Progenitor cell of endocrine pancreas (in vitro differentiated cells): ENCODE measurements at regions not wholly inside any gene's neighbourhood (a gene's known extent, or its start where the extent isn't known, plus 50 kb on each side); places are given as distances from the start of the nearest gene placed in this dataset.
"Not testable (repeated sequence)": the region's sequence is repeated elsewhere in the genome, so short reads cannot be mapped to it uniquely, and the experiment has no call there.

Experiments used
- DNase-seq: peaks from one replicate; pipeline ENCODE4 v3.0.0; 2021; ENCODE audit warnings: low spot score; ENCODE audit not compliant: unreplicated experiment
- H3K27ac Mint-ChIP-seq: 2 replicates; pipeline ENCODE4 v1.8.0; 2021; ENCODE audit warnings: mild to moderate bottlenecking, moderate library complexity, mixed read lengths
- H3K27me3 Mint-ChIP-seq: 2 replicates; pipeline ENCODE4 v1.8.0; 2021; ENCODE audit warnings: mixed read lengths
- H3K36me3 Mint-ChIP-seq: 2 replicates; pipeline ENCODE4 v1.8.0; 2022; ENCODE audit warnings: mixed read lengths; ENCODE audit not compliant: insufficient read depth
- H3K4me1 Mint-ChIP-seq: 2 replicates; pipeline ENCODE4 v1.8.0; 2021; ENCODE audit warnings: low read depth, mixed read lengths
- H3K4me3 Mint-ChIP-seq: 2 replicates; pipeline ENCODE4 v1.8.0; 2021; ENCODE audit warnings: low read depth, mild to moderate bottlenecking, moderate library complexity, mixed read lengths
- H3K9me3 Mint-ChIP-seq: 2 replicates; pipeline ENCODE4 v1.8.0; 2021; ENCODE audit warnings: low read depth, mixed read lengths
- CTCF ChIP-seq: fragments of 200-600 bp; sonication (generic); IDR thresholded peaks from one replicate; pipeline ENCODE4 v1.5.0; 2021; ENCODE audit warnings: antibody characterized with exemption, mild to moderate bottlenecking; ENCODE audit not compliant: unreplicated experiment

GRCh38 chr14:22200977-22201605 lies 387.9 kb downstream of the DAD1 start:
- DNase-seq = no peak
- Mint-ChIP-seq H3K9me3 (peaks cover 16% of the 10 kb centered on the region), H3K36me3 (peaks cover 2% of the 10 kb centered on the region), H3K27me3 (peaks cover 2% of the 10 kb centered on the region), H3K4me1 (no peaks in the 10 kb centered on the region), H3K4me3 (no peak overlapping the region), H3K27ac (no peak overlapping the region)
- TF ChIP-seq CTCF = peak; percentile 78

GRCh38 chr14:22200131-22200530 lies 388.9 kb downstream of the DAD1 start:
- H3K4me1 Mint-ChIP-seq, H3K4me3 Mint-ChIP-seq, H3K27me3 Mint-ChIP-seq, H3K36me3 Mint-ChIP-seq, DNase-seq, H3K27ac Mint-ChIP-seq: not testable (repeated sequence)
- peaks cover 16% of the 10 kb centered on the region for H3K9me3 Mint-ChIP-seq

GRCh38 chr14:22194664-22195063 lies 394.4 kb downstream of the DAD1 start:
- H3K36me3 Mint-ChIP-seq = peaks cover 2% of the 10 kb centered on the region
- no peak overlapping the region for H3K27ac Mint-ChIP-seq
- H3K4me1 Mint-ChIP-seq = no peaks in the 10 kb centered on the region
- TF ChIP-seq CTCF = no peak
- H3K27me3 Mint-ChIP-seq = no peaks in the 10 kb centered on the region
- peaks cover 17% of the 10 kb centered on the region for H3K9me3 Mint-ChIP-seq
- no peak for DNase-seq
- H3K4me3 Mint-ChIP-seq = no peak overlapping the region

GRCh38 chr14:22190411-22191191 lies 398.4 kb downstream of the DAD1 start:
- no peak overlapping the region for H3K4me3 Mint-ChIP-seq
- peaks cover 3% of the 10 kb centered on the region for H3K9me3 Mint-ChIP-seq
- no peak for TF ChIP-seq CTCF
- H3K27ac Mint-ChIP-seq = no peak overlapping the region
- no peak for DNase-seq
- no peaks in the 10 kb centered on the region for H3K36me3 Mint-ChIP-seq
- H3K4me1 Mint-ChIP-seq = no peaks in the 10 kb centered on the region
- H3K27me3 Mint-ChIP-seq = no peaks in the 10 kb centered on the region

GRCh38 chr14:22189881-22190280 lies 399.1 kb downstream of the DAD1 start:
- H3K4me1 Mint-ChIP-seq = no peaks in the 10 kb centered on the region
- H3K27me3 Mint-ChIP-seq = no peaks in the 10 kb centered on the region
- H3K27ac Mint-ChIP-seq = no peak overlapping the region
- H3K4me3 Mint-ChIP-seq = no peak overlapping the region
- peaks cover 3% of the 10 kb centered on the region for H3K9me3 Mint-ChIP-seq
- DNase-seq = no peak
- H3K36me3 Mint-ChIP-seq = no peaks in the 10 kb centered on the region
- no peak for TF ChIP-seq CTCF

- no peaks in the 10 kb centered on the region for H3K27me3 Mint-ChIP-seq
- no peak overlapping the region for H3K4me3 Mint-ChIP-seq
- no peaks in the 10 kb centered on the region for H3K4me1 Mint-ChIP-seq
- no peaks in the 10 kb centered on the region for H3K36me3 Mint-ChIP-seq
- no peak for TF ChIP-seq CTCF
- H3K9me3 Mint-ChIP-seq = peaks cover 3% of the 10 kb centered on the region
- no peak overlapping the region for H3K27ac Mint-ChIP-seq
- no peak for DNase-seq
Measured at GRCh38 chr14:22188318-22188717, 400.7 kb downstream of the DAD1 start.
